ENCODE measurements at regions not wholly inside any gene's neighbourhood (a gene's known extent, or its start where the extent isn't known, plus 50 kb on each side); places are given as distances from the start of the nearest gene placed in this dataset.

DNA sequence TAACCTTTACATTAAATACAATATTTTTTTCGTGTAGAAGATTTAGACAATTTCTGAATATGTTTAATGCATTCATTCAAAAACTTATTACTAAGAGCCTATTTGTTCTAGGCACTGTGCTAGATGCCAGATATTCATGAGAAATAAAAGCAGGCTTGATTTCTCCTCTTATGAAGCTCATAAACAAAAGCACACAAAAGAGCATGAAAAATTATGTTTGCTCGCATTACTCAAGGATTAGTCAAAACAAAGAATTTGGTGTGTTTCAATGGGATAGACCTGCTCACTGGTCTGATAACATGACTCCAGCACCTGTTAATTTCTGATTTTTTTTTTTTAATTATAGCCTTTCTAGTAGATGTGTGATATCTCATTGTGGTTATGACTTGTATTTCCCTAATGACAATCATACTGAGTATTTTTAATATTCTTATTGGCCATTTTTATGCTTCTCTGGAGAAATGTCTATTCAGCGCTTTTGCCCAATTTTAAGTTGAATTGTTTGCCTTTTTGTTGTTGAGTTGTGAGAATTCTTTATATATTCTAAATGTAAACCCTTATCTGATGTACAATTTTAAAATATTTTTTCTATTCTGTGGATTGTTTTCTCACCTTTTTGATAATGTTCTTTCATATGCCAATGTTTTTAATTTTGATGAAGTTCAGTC, 382.3 kb upstream of the ADGRL4 start:
- no peaks in the 10 kb centered on the region for H3K4me1 Mint-ChIP-seq (ENCODE audit: low read depth)
- H3K9me3 Mint-ChIP-seq, result no peaks in the 10 kb centered on the region
- no peak overlapping the region for H3K4me3 Mint-ChIP-seq
- TF ChIP-seq, protein P1, sequence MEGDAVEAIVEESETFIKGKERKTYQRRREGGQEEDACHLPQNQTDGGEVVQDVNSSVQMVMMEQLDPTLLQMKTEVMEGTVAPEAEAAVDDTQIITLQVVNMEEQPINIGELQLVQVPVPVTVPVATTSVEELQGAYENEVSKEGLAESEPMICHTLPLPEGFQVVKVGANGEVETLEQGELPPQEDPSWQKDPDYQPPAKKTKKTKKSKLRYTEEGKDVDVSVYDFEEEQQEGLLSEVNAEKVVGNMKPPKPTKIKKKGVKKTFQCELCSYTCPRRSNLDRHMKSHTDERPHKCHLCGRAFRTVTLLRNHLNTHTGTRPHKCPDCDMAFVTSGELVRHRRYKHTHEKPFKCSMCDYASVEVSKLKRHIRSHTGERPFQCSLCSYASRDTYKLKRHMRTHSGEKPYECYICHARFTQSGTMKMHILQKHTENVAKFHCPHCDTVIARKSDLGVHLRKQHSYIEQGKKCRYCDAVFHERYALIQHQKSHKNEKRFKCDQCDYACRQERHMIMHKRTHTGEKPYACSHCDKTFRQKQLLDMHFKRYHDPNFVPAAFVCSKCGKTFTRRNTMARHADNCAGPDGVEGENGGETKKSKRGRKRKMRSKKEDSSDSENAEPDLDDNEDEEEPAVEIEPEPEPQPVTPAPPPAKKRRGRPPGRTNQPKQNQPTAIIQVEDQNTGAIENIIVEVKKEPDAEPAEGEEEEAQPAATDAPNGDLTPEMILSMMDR (IDR thresholded peaks at IDR 0.05), result no peak
- no peaks in the 10 kb centered on the region for H3K36me3 Mint-ChIP-seq (ENCODE audit: low read depth)
- DNase-seq, result no peak
- H3K27ac Mint-ChIP-seq, result no peak overlapping the region
- no peaks in the 10 kb centered on the region; the same call in 1 of the 2 replicates for H3K27me3 Mint-ChIP-seq (ENCODE audit: insufficient read depth)

GRCh38 chr1:79386730-79387129, 380.2 kb upstream of the ADGRL4 start:
- DNase-seq, result no peak
- no peaks in the 10 kb centered on the region; the same call in 1 of the 2 replicates for H3K27me3 Mint-ChIP-seq (ENCODE audit: insufficient read depth)
- no peaks in the 10 kb centered on the region for H3K36me3 Mint-ChIP-seq (ENCODE audit: low read depth)
- H3K4me3 Mint-ChIP-seq, result no peak overlapping the region
- TF ChIP-seq, protein P1 (IDR thresholded peaks at IDR 0.05), result no peak
- H3K27ac Mint-ChIP-seq, result no peak overlapping the region
- H3K9me3 Mint-ChIP-seq, result no peaks in the 10 kb centered on the region
- no peaks in the 10 kb centered on the region for H3K4me1 Mint-ChIP-seq (ENCODE audit: low read depth)

DNA sequence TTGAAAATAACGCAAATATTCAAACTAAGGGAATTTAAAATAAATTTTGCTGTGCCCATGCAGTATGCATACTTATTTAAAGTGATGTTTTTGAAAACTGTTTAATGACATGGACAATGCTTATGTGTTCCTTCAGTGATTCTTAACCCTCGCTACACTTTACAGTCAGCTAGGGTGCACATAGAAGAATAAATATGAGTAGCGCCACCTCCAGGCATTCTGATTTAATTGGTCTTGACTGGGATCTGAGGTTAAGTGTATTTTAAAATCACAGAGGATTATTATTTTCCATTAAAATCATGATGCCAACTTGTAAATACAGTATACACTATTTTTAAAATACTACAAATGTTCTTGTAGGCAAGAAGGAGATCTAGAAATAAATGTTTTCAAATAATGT, 373.5 kb upstream of the ADGRL4 start:
- Mint-ChIP-seq H3K36me3 (ENCODE audit: low read depth) (no peaks in the 10 kb centered on the region), H3K4me3 (no peak overlapping the region), H3K27me3 (ENCODE audit: insufficient read depth) (no peaks in the 10 kb centered on the region), H3K27ac (no peak overlapping the region), H3K9me3 (no peaks in the 10 kb centered on the region), H3K4me1 (ENCODE audit: low read depth) (no peaks in the 10 kb centered on the region)
- TF ChIP-seq, protein P1 (IDR thresholded peaks at IDR 0.05), result no peak
- DNase-seq, result no peak

- Mint-ChIP-seq H3K4me3 (no peak overlapping the region), H3K27ac (no peak overlapping the region)
Measured at GRCh38 chr1:79376106-79376505, 369.6 kb upstream of the ADGRL4 start.

DNA sequence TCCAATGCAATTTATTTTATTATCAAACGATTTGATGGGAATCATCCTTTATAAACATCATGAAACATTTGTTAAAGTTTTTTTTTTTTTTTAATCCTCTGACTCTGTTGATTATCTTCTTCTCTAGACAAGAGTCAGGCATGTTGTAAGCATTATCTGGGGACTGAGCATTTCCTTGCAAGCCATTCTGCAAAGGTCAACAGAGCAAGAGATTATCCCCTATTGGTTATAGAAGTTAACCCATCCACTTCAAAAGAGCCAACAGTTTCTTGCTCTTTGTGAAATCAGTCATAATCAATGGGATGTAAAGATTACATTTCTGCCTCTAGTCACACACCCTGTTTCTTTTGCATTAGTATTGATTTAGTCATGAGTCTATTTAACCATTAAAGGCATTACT, 368.8 kb upstream of the ADGRL4 start:
- no peak overlapping the region for H3K27ac Mint-ChIP-seq
- no peaks in the 10 kb centered on the region for H3K36me3 Mint-ChIP-seq (ENCODE audit: low read depth)
- no peaks in the 10 kb centered on the region for H3K27me3 Mint-ChIP-seq (ENCODE audit: insufficient read depth)
- H3K4me3 Mint-ChIP-seq, result no peak overlapping the region
- DNase-seq, result no peak
- no peaks in the 10 kb centered on the region for H3K4me1 Mint-ChIP-seq (ENCODE audit: low read depth)
- TF ChIP-seq, protein P1 (IDR thresholded peaks at IDR 0.05), result no peak
- no peaks in the 10 kb centered on the region for H3K9me3 Mint-ChIP-seq

More at GRCh38 chr1:79376106-79376505, 369.6 kb upstream of the ADGRL4 start:
- H3K4me1 Mint-ChIP-seq (ENCODE audit: low read depth), result no peaks in the 10 kb centered on the region
- DNase-seq, result no peak
- H3K27me3 Mint-ChIP-seq (ENCODE audit: insufficient read depth), result no peaks in the 10 kb centered on the region
- H3K36me3 Mint-ChIP-seq (ENCODE audit: low read depth), result no peaks in the 10 kb centered on the region
- H3K9me3 Mint-ChIP-seq, result no peaks in the 10 kb centered on the region
- TF ChIP-seq, protein P1 (IDR thresholded peaks at IDR 0.05), result no peak

All from HFFc6 (cell line).